NB4 (cell line): ENCODE measurements at regions not wholly inside any gene's neighbourhood (a gene's known extent, or its start where the extent isn't known, plus 50 kb on each side); places are given as distances from the start of the nearest gene placed in this dataset.

Experiments
- CTCF ChIP-seq: IDR thresholded peaks from one replicate; pipeline ENCODE4 v1.5.1; 2012; ENCODE audit warnings: low read depth, low read length
- MAX ChIP-seq: IDR thresholded peaks from 2 replicates; pipeline ENCODE4 v1.6.1; 2011; ENCODE audit warnings: low read depth, low read length
- MYC ChIP-seq: IDR thresholded peaks from 2 replicates; pipeline ENCODE4 v1.6.1; 2011; ENCODE audit warnings: low read depth, low read length
- POLR2A ChIP-seq: IDR thresholded peaks from 2 replicates; pipeline ENCODE4 v1.6.1; 2011; ENCODE audit warnings: mild to moderate bottlenecking; ENCODE audit not compliant: insufficient read length; ENCODE audit errors: extremely low read depth

DNA sequence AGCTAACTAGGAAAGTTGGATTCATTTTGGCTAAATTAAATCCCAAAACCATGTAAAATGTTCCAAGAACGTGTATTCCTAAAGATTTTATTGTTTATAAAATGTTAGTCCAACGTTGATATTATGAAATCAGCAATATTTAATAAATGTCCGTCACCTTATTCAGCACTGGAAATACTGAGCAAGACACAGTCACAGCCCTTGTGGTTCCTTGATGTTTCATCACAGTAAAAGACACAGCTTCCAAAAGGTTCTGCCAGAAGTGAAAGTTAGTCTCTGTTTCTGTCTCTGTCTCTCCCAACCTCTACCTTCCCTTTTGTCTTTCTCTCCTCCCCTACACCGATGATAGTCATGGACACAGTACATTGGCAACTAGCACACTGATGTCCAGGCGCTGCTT, 82.2 kb upstream of the BOC start:
- no peak for TF ChIP-seq CTCF
- TF ChIP-seq POLR2A: no peak
- no peak for TF ChIP-seq MAX
- no peak for TF ChIP-seq MYC
